AG10803 (cell line): ENCODE measurements at regions not wholly inside any gene's neighbourhood (a gene's known extent, or its start where the extent isn't known, plus 50 kb on each side); places are given as distances from the start of the nearest gene placed in this dataset.

Source experiments
- DNase-seq: peaks from one replicate; pipeline ENCODE4 v3.0.0; 2010; ENCODE audit warnings: low read depth
- H3K4me3 ChIP-seq: 2 replicates; pipeline ENCODE4 v1.5.1; 2011; ENCODE audit warnings: mild to moderate bottlenecking, low read length, control low read depth
- TF ChIP-seq, protein P1 (sequence below): conservative IDR thresholded peaks from 2 replicates; pipeline ENCODE4 v1.5.1; 2011; ENCODE audit warnings: mild to moderate bottlenecking, low read length, control low read depth, inconsistent platforms

DNA sequence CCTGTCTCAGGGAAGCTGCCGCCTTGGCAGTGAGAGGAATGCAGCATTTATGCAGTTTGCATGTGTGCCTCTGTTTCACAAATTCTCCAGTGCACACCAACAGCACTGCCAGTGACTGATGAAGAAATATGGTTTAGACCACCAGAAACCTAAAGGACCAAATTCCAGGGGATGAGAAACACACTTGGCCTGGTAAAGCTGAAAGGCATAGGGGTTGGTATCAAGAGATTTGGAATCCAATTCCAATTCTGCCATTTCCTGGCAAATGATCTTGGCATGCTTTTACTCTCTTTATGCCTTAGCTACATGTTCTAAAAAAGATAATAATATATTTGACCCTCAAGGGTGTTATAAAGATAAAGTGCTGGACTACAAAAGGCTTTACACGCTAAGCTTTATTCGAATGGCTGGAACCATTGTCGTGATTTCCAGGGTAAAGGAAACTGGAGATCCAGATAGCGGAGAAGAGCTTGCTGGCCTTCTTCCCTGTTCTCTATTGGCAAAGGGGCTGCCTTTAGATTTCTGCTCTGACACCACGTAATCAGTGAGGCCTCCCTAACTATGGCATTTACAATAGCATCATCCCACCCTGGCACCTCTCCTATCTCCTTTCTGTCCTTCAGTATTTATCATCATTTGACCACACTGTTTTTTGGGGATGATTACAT lies 359.8 kb upstream of the ASIC2 start:
- H3K4me3 ChIP-seq, result no peak overlapping the region
- DNase-seq, result no peak
- TF ChIP-seq, protein P1, sequence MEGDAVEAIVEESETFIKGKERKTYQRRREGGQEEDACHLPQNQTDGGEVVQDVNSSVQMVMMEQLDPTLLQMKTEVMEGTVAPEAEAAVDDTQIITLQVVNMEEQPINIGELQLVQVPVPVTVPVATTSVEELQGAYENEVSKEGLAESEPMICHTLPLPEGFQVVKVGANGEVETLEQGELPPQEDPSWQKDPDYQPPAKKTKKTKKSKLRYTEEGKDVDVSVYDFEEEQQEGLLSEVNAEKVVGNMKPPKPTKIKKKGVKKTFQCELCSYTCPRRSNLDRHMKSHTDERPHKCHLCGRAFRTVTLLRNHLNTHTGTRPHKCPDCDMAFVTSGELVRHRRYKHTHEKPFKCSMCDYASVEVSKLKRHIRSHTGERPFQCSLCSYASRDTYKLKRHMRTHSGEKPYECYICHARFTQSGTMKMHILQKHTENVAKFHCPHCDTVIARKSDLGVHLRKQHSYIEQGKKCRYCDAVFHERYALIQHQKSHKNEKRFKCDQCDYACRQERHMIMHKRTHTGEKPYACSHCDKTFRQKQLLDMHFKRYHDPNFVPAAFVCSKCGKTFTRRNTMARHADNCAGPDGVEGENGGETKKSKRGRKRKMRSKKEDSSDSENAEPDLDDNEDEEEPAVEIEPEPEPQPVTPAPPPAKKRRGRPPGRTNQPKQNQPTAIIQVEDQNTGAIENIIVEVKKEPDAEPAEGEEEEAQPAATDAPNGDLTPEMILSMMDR, result no peak

DNA sequence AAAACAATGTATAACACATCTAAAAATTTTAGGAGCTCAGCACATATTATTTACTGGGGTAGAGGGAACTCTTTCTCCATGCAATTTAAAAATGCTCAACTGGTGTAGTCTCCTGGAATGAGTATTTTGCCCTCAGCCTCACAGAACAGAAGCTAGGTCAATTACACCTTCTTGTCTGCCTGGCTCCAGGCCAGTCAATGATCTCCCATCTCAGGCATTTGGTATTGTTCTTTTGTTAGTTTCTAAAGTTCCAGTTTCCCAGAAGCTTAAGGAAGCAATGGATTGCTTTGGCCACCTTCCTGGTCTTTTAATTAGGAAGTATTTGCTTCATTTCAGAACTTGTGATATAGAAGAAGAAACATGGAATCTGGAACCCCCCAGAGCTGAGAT lies 360.3 kb upstream of the ASIC2 start:
- no peak for DNase-seq
- H3K4me3 ChIP-seq, result no peak overlapping the region
- TF ChIP-seq, protein P1, result no peak

DNA sequence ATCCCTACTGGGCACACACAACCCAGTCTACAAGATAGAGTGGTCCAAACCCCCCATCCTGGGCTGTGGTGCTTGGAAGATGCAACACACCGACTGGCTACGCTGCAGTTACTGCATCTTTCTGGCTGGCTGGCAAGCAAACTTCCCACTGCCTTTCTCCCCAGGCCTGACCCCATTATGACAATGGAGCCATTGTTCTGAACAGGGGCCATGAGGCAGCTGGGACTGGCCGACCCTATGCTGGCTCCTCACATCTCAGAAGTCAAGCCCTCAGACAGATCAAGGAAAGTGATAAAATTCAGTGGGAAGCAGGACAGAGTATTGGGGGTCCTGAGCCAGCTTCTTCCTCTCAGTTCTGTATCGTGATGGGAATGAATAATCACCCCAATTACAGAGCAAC lies 364.1 kb upstream of the ASIC2 start:
- TF ChIP-seq, protein P1, result no peak
- no peak for DNase-seq
- H3K4me3 ChIP-seq, result no peak overlapping the region

DNA sequence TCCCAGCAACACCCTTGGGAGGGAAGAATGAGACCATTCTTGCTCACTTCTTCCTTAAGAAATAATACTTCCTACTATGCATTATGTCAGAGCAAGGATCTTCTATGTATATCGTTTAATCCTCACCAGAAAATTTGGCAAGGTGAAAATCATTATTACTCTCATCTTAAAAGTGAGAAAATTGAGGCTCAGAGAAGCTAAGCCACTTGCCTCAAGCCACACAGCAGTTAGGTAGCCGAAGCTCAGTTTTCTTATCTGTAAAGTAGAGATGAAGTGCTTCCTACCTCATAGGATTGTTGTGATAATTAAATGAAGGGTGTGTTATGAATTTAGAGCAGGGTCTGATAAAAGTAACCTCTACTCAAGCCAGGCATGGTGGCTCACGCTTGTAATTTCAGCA lies 368.9 kb upstream of the ASIC2 start:
- no peak overlapping the region for H3K4me3 ChIP-seq
- no peak for DNase-seq
- TF ChIP-seq, protein P1, result no peak

DNA sequence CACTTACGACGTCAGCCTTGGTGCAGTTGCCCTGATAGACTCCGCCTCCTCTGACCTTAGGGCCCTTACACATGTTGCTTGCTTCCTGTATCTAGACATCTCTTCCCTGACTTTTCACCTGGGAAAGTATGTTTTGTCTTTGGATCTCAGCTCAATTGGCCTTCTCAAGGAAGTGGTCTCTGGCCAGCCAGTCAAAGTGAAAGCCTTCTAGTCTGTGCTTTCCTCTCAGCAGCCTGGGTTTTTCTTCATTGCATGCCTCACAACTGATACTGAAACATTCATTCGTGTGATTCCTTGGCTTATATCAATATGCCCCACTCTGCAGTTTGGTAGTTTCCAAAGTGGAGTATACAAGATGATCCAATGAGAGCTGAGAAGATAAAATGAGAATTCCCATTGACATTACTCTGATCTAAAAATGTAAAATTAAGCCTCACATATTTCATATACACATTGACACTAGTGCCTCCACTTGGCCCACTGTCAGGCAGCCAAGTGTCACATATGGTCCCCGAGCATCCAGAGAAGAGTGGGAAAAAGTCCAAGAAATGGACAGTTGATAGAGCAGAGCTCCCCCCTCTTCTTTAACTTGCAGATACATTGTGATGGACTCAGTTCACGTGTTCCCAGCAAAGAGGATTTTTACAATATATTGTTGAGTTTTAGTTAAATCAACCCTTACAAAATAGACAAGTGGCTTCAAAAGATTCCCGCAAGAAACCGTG lies 371.2 kb upstream of the ASIC2 start:
- no peak overlapping the region for H3K4me3 ChIP-seq
- TF ChIP-seq, protein P1, result no peak
- no peak for DNase-seq

DNA sequence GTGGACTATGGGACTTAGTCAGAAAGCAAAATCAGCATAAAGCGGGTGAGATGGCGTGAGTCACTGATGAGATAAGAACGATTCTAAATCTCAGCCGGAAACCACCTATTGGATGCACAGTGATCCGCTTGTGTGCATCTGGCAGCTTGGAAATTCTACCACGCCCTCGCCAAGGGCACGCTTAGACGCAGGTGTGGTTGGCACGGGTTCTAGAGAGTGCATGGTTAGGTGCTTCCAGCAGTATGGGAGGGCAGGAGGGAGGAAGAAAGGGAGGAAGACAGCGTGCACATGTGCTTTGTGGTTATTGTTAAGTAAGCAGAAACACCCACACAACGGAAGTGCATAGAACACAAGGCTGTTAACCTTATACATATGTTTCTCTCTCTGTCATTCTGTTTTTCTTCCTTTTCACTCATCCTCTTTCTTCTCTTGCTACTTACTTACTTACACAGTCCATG lies 374.0 kb upstream of the ASIC2 start:
- H3K4me3 ChIP-seq, result no peak overlapping the region
- no peak for DNase-seq
- TF ChIP-seq, protein P1, result no peak

DNA sequence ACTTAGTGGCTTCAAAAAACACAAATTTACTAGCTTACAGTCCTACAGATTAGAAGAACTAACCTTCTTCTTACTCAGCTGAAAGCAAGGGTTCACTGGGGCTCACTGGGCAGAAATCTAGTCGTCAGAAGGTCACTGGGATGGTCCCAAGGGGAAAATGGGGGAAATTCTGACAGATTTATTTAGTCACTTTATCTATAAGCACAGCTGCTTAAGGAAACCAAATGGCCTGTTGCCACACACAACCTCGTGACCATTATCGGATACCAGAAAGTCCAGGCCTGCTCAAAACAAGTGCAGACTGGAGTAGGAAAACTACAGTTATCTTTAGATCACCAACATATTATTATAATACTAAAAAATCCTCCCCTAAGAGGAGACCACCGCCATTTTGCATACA lies 374.6 kb upstream of the ASIC2 start:
- TF ChIP-seq, protein P1, result no peak
- no peak for DNase-seq
- no peak overlapping the region for H3K4me3 ChIP-seq
